IPS-18c (cell line): ENCODE measurements at regions not wholly inside any gene's neighbourhood (a gene's known extent, or its start where the extent isn't known, plus 50 kb on each side); places are given as distances from the start of the nearest gene placed in this dataset.

Experiments used
- H3K4me3 ChIP-seq: 2 replicates; pipeline ENCODE4 v1.7.0; 2013; ENCODE audit warnings: low read depth, mild to moderate bottlenecking, low read length, moderate library complexity; ENCODE audit not compliant: insufficient read depth
- H3K9me3 ChIP-seq: one replicate; pipeline ENCODE4 v1.6.1; 2013; ENCODE audit warnings: mild to moderate bottlenecking, low read length, moderate library complexity; ENCODE audit not compliant: control insufficient read depth, insufficient read depth

DNA sequence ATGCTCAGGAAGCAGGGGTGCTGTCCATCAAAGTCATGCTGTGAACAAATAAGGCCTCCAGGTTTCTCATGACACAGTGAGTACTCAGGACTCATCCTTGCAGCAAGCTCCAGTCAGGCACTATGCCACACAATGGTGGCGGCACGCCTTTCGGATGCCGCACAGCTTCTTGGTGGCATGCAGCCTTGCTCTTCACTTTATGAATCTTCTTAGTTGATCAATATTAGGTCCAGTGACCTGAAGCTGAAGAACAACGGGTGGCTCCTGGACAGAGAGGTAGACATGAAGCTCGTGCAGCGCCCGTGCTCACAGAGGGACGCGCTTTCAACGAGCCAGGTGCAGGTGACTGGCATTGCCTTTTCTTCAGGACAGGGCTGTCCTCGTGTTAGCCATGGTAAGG, 653.0 kb upstream of the MGMT start:
- peaks cover 2% of the 10 kb centered on the region for H3K9me3 ChIP-seq
- no peak overlapping the region for H3K4me3 ChIP-seq

DNA sequence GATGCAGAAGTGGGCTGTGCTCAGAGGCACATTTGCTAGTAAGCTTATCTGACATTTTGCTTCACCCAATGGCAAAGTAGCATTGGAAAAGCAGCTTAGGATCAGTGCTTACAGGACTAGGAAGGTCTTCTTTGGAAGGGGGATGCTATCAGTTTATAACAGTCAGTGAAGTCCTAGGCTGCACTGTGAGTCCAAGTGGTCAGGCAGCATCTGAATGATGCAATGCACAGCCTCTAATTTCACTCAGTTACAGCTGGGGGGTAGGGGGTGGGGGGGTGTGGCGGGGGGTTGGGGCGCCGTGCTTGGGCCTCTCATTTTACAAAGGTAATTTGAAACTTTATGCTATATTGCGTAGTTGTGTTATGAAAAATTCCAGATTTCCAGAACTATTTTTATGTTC, 652.3 kb upstream of the MGMT start:
- H3K4me3 ChIP-seq, result no peak overlapping the region
- peaks cover 2% of the 10 kb centered on the region for H3K9me3 ChIP-seq

DNA sequence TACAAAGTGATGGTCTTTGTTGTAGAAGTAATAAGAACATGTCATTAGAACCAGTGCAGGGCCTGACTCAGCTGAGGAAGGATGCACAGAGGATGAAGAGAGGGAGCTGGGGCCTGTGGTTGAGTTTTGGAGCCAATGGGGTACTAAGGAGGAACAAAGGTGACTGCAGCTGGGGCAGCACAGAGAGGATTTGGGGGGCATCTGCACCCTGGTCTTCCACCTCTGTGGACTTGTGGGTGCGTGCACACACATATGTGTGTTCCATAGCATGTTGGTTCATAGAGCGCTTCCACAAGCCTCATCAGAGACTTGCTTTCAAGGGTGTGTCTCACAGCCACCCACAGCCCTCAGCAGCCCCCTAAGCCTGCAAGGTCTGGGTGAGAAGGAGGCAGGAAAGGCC, 650.3 kb upstream of the MGMT start:
- Histone ChIP-seq H3K4me3 (no peak overlapping the region), H3K9me3 (peaks cover 2% of the 10 kb centered on the region)

DNA sequence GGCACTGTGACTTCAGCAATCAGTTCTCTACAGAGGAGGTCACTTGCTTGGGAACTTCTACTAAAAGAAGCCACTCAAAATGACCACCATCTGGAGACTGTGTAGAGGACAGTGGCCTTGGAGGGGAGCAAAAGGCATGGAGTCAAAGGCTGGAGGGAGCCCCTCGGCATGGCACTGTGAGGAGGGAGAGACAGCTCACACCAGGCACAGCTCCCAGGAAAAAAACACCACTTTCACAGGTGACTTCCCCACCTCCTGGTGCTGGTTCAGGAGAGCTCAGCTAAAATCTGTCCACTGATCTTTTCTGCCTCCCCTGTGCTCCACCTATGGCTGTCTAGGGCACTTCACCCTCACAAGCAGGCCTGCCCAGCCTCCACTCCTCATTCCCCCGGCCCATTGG, 649.4 kb upstream of the MGMT start:
- no peak overlapping the region for H3K4me3 ChIP-seq
- H3K9me3 ChIP-seq, result peaks cover 2% of the 10 kb centered on the region

DNA sequence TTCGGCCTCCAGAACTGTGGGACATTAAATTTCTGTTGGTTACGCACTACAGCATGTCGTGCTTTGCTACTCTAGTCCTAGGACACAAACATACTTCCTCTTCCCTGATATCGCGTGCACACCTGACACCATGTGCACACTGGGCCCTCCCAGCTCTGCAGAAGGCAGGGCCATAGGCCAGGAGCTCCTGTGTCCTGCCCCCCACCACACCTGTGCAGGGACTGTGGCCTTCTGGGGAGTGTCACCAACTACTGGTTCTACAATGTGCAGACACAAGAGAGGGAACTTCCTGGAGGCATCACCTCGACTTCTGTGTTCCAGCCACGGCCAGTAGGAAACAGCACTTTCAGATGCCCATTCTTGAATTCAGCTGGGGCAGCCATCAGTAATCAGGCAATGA, 646.4 kb upstream of the MGMT start:
- no peak overlapping the region for H3K4me3 ChIP-seq
- H3K9me3 ChIP-seq, result peaks cover 2% of the 10 kb centered on the region

DNA sequence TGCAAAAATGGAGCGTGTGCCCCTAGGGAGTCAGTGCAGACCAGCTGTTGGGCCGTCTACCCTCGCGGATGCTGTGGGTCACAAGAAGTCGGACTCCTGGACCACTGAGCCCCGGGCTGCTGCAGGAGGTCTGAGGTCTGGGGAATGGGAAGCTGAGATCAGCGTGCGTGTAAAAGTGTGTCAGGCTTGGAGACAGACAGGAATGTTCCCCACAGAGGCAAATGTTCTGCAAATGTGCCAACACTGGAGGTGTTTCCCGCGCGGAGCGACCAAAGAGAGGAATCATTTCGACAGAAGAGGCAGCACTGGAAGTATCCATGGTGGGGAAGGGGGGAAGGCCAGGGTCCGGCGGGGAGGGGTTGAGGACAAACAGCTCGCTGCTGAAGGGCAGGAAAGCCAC, 643.8 kb upstream of the MGMT start:
- Histone ChIP-seq H3K4me3 (no peak overlapping the region), H3K9me3 (no peaks in the 10 kb centered on the region)

DNA sequence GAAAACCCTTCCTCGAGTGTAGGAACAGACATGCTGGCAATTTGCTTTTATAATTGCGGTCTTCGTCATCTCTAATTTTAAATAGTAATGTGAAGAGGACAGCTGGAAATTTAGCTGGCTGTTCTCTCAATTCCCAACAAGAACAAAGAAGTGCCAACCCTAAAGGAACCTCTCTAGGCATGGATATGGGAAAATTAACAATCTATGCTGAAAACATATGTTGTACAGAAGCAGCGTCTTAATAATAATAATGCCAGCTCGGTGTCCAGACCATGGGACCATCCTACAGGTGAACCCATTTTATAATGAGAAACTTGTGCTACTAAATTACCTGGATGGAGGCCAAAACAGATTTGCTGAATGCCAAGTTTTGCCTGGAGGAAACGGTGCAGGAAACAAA, 641.4 kb upstream of the MGMT start:
- Histone ChIP-seq H3K4me3 (no peak overlapping the region), H3K9me3 (no peaks in the 10 kb centered on the region)

DNA sequence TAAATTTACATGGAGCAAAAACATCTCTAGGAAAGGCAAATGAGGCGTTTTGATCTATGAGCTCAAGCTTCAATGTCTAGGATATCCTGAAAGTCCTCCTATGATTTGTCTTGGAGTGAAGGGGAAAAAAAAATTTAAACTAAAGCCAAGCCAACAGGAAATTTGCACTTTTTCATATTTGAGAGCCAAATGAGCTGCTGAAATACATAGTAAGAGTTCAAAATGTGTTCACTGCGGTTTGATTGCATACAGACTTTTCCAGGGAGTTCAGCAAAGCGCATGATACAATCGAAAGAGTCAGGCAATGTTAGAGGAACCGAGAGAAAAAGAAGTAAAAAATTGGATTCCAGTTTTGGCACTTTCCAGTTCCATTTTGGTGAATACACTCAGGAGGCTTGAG, 633.4 kb upstream of the MGMT start:
- H3K4me3 ChIP-seq, result no peak overlapping the region
- H3K9me3 ChIP-seq, result no peaks in the 10 kb centered on the region

DNA sequence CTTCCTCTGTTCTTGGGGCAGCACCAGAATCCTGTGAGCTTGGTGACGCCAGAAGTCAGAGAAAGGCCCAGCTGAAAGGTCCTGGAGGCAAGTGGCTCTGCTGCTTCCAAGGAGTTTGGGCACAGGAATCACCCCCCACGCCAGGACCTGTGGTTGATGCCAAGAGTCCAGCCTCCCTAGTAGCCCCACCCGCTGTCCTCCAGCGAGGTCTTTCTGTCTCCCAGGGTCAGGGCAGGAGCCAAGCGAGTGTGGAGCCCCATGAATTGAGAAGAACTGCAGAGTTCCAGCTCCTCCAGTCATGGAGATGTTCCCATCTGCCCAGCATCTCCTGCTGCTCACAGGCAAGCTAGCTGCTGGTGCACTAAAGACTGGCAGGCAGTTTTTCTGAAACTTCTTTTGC, 631.7 kb upstream of the MGMT start:
- Histone ChIP-seq H3K9me3 (no peaks in the 10 kb centered on the region), H3K4me3 (no peak overlapping the region)

DNA sequence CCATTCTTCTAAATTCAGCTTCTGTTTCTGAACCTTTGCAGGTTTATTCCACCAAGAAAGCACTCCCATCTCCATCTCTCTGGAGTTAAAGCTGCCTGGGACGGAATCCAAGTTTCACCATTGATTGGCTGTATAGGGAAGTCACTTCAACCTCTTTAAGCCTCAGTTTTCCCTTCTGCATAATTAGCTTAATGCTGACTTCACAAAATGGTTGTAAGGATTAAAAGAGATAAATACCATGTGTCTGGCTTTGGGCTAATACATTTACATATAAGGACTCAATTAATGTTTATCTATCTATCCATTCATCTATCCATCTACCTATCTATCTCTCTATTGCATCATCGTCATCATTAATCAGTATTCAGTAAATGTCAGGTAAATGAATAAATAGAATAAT, 629.6 kb upstream of the MGMT start:
- Histone ChIP-seq H3K9me3 (no peaks in the 10 kb centered on the region), H3K4me3 (no peak overlapping the region)

DNA sequence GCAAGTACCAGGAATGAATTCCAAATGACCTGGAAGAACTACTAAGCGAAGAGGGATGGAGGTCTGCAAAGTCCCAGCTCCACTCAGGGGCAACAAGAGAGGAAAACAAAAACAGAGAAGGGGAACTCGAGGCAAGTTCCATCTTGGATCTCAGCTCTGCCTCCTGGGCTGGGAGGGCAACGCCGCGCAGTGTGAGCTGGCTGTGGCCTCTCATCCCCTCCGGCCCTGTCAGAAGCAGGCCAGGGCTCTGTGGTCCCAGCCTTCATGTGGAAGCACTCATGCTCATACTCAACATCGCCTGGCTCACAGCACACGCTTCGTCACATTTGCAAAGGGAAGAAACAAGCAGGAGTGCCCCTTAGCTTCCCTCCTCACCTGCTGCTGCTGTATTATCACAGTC, 627.9 kb upstream of the MGMT start:
- Histone ChIP-seq H3K9me3 (no peaks in the 10 kb centered on the region), H3K4me3 (no peak overlapping the region)

DNA sequence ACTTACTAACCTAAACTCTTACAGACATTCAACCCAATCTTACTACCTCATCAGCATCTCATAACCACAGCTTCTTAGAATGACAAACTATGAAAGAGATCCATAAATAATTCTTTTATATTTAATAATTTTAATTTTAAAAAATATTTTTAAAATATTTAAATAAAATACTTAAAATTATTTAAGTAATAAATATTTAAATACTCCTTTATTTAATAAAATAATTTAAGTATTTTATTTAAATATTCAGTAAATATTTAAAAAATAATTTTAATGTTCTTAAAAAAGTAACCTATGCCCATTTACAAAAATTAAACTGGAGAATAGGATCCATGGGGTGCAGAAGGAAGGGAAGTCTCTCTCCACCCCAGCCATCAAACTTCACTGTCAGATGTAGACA, 627.3 kb upstream of the MGMT start:
- H3K9me3 ChIP-seq, result no peaks in the 10 kb centered on the region
- H3K4me3 ChIP-seq, result no peak overlapping the region

DNA sequence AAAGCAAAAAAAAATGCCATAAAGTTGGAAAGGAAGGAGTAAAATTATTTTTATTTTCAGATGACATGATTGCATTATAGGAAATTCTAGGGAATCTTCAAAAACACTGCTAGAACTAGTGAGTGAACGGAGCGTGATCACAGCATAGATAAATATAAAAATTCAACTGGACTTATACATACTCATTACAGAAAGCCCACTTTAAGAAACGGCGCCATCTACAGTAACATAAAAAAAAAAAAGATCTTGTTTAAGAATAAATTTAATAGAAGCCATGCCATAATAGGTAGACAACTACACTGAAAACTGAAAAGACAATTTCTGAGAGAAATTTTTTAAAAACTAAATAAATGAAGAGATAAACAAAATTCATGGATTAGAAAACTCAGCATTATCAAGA, 623.1 kb upstream of the MGMT start:
- Histone ChIP-seq H3K4me3 (no peak overlapping the region), H3K9me3 (no peaks in the 10 kb centered on the region)

DNA sequence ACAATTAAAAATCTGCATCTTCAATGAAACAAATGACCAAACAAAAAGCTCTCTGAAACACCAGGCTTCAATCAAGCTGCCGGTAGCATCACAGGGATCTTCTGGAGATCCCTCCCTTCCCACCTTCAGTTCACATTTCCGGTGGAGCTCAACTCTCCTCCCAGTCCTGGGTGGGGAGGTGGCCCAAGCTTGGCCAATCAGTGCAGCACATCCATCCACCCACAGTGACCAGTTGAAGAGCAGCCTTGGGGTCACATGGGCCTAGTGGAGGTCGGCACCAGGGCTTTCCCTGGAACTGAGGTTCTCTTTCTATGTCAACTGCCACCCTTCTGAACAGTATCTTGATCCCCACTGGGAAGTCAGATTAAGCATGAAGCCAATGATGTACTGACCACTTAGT, 620.1 kb upstream of the MGMT start:
- Histone ChIP-seq H3K4me3 (no peak overlapping the region), H3K9me3 (no peaks in the 10 kb centered on the region)

DNA sequence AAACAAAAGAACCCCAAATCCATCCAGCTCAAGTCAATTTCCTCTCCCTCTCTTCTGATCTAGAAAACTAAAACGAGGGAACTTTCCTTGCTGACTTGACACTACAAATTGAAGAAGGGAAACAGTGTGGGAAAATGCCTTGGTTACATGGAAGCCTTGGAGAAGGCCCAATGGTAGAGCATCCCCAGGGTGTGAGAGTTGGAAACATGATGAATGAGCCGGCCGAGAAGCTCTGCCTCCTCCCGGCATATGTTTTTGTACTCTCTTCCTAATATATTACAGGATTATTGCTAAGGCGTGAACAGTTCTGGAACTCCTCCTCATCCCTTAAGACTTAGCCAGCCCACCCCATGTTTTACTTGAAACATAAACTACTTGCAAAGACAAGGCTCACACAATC, 618.2 kb upstream of the MGMT start:
- Histone ChIP-seq H3K9me3 (no peaks in the 10 kb centered on the region), H3K4me3 (no peak overlapping the region)

DNA sequence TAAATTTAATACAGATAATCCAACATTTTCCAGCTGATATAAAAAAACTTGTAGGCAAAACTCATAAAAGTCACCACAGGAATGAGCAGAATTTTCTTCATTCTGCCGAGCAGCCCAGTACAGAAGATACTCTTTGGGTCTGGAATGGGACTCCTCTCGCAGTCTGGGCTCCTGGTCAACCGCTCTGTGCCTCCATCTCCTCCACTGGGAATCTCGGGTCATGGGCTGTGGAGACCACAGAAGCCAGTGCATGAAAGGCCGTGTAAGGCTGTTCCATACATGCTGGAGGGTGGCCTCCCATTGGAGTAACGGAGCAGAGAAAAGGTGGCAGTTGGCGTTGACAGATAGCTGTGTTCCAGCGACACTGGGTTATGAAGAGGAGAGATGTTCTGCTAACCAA, 616.4 kb upstream of the MGMT start:
- Histone ChIP-seq H3K4me3 (no peak overlapping the region), H3K9me3 (no peaks in the 10 kb centered on the region)

DNA sequence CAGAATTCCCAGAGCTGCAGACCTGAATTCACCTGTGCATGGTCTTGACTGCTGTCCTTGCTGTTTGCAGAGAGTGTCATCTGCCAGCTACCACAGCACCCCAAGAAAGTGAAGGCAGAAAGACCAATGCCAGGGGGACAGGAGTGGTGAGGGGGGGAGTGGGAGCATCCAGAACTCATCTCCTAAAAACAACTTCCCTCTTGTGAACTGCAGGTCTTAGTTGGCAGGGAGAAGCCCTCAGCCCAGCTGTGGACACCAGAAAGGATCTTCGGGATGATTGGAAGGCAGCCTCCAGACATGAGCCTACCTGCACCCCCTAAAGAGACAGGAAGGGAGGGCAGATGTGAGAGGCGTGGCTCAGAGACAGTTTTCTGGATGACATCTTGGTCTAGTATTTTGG, 615.8 kb upstream of the MGMT start:
- no peak overlapping the region for H3K4me3 ChIP-seq
- no peaks in the 10 kb centered on the region for H3K9me3 ChIP-seq

DNA sequence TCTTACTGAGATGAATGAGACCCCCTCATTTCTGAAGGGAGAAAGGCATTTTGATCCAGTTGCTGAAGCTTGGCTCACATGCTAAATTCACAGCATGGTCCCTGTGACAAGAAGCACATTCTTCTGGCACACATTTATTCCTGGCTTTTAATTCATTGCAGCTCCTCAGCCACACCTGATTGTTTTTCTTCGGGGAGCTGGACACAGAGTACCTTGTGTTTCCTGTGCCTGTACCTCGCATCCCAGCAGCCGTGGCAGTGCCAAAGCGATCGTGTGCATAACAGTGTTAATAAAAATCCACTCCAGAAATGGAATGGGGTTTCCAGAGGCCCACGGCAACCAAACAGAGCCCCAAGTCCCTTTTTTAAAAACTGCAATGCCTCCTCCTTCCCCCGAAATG, 615.3 kb upstream of the MGMT start:
- Histone ChIP-seq H3K4me3 (no peak overlapping the region), H3K9me3 (no peaks in the 10 kb centered on the region)

DNA sequence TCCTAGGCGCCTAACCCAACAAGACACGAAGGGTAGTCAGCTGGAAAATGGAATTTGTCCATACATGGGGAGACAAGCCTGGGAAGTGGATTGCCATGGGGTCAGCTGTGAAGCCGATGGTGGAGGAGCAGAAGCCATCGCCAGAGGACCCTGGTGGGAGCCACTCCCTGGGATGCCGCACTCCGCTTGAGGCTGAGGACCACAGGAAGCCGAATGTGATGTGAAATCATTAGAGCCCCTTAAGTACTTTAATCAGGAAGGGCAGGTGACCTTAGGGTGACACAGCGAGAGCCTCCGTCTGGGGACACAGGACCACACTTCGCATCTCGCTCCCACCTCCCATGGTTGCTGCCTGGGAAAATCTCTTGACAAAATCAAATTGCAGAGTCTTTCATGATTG, 614.6 kb upstream of the MGMT start:
- no peaks in the 10 kb centered on the region for H3K9me3 ChIP-seq

DNA sequence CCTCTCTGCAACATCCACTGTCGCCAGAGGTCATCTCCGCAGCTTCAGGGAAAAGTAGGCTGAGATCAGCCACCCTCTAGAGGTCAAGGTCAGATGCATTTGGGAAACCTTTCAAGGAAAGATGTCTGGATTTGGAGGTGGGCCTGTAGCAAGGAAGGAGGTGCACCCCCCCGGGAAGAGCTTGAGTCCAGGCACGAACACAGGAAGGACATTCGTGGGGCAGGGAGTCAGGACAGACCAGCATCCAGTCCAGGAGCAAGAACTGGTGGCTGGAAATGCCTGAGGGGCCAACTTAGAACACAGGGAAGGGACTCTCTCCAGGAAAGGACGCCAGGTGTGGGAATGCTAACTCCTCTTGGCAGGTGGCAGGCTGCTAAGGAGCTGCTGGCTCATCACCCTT, 614.1 kb upstream of the MGMT start:
- Histone ChIP-seq H3K9me3 (no peaks in the 10 kb centered on the region), H3K4me3 (no peak overlapping the region)

More for the DNA sequence above, 614.6 kb upstream of the MGMT start:
- H3K4me3 ChIP-seq, result no peak overlapping the region
